PFSK-1 (cell line): ENCODE measurements at regions not wholly inside any gene's neighbourhood (a gene's known extent, or its start where the extent isn't known, plus 50 kb on each side); places are given as distances from the start of the nearest gene placed in this dataset.

Source experiments
- FOXP2 ChIP-seq: optimal IDR thresholded peaks from 2 replicates; pipeline ENCODE3; 2011; ENCODE audit warnings: borderline replicate concordance, control low read depth, inconsistent platforms; ENCODE audit not compliant: insufficient read depth; ENCODE audit errors: extremely low read length, extremely low read depth
- POLR2AphosphoS5 ChIP-seq: IDR thresholded peaks from 2 replicates; pipeline ENCODE4 v1.6.1; 2012; ENCODE audit warnings: low read depth, mild to moderate bottlenecking, control low read depth, low read length, moderate library complexity
- SIN3A ChIP-seq: IDR thresholded peaks from 2 replicates; pipeline ENCODE4 v1.6.1; 2012; ENCODE audit warnings: mild to moderate bottlenecking, low read length, moderate library complexity, borderline replicate concordance; ENCODE audit not compliant: insufficient read depth
- TAF1 ChIP-seq: IDR thresholded peaks from 2 replicates; pipeline ENCODE4 v1.6.1; 2012; ENCODE audit warnings: low read length, control low read depth, borderline replicate concordance; ENCODE audit not compliant: insufficient read depth
- TF ChIP-seq, protein P1 (sequence below), 2 experiments: IDR thresholded peaks; 2 replicates each; pipeline versions ENCODE4 v1.6.1 to v1.8.0; 2011 to 2012; ENCODE audit warnings: low read depth in 2 of 2, low read length in 2 of 2, control low read depth in 1 of 2, inconsistent platforms in 1 of 2, mild to moderate bottlenecking in 1 of 2, moderate library complexity in 1 of 2; ENCODE audit not compliant: insufficient read depth in 1 of 2

DNA sequence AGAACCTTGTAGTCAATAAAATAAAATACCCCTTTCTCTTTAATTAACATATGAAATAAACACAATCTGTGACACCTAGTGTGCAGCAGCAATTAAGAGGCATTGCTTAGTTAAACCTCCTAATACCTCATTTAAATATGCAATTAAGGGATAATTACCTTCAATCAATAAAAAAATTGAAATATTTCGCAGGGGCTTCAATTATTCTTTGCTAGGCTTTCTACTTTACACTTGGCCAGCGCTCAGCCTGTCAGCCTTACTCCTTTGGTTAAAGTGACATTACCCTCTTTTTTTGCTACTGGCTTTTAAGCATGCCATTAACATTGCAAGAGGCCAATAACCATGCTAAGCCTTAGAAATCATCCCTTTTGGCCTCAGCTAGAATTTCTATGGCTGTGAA is 327.5 kb upstream of the ZNF521 start:
- TF ChIP-seq POLR2AphosphoS5 (no peak), FOXP2 (no peak), SIN3A (no peak), TAF1 (no peak)
- TF ChIP-seq, protein P1, sequence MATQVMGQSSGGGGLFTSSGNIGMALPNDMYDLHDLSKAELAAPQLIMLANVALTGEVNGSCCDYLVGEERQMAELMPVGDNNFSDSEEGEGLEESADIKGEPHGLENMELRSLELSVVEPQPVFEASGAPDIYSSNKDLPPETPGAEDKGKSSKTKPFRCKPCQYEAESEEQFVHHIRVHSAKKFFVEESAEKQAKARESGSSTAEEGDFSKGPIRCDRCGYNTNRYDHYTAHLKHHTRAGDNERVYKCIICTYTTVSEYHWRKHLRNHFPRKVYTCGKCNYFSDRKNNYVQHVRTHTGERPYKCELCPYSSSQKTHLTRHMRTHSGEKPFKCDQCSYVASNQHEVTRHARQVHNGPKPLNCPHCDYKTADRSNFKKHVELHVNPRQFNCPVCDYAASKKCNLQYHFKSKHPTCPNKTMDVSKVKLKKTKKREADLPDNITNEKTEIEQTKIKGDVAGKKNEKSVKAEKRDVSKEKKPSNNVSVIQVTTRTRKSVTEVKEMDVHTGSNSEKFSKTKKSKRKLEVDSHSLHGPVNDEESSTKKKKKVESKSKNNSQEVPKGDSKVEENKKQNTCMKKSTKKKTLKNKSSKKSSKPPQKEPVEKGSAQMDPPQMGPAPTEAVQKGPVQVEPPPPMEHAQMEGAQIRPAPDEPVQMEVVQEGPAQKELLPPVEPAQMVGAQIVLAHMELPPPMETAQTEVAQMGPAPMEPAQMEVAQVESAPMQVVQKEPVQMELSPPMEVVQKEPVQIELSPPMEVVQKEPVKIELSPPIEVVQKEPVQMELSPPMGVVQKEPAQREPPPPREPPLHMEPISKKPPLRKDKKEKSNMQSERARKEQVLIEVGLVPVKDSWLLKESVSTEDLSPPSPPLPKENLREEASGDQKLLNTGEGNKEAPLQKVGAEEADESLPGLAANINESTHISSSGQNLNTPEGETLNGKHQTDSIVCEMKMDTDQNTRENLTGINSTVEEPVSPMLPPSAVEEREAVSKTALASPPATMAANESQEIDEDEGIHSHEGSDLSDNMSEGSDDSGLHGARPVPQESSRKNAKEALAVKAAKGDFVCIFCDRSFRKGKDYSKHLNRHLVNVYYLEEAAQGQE (IDR thresholded peaks at IDR 0.05; ENCODE audit: insufficient read depth in 1 of 2, low read depth in 2 of 2, low read length in 2 of 2) = no peak

DNA sequence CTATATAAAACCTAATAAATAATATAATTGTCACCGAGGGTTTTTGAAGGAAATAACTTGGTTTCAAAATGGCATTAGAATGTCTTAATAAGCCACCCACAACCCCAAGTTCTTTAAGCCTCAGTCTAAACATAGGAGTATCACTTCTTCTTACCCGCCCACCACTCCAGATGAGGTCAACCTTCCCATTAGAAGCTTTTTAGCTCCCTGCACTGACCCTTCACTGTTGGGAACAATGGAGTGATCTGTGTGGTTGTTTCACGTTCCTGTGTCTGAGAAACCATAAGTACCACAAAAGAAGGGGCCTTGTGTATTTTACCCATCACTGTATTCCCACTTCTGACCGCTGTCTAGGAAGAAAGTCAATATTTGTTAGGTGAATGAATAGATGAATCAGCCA is 326.3 kb upstream of the ZNF521 start:
- TF ChIP-seq FOXP2 (no peak), TAF1 (no peak), POLR2AphosphoS5 (no peak), SIN3A (no peak)
- TF ChIP-seq, protein P1 (IDR thresholded peaks at IDR 0.05; ENCODE audit: insufficient read depth in 1 of 2, low read depth in 2 of 2, low read length in 2 of 2) = no peak

DNA sequence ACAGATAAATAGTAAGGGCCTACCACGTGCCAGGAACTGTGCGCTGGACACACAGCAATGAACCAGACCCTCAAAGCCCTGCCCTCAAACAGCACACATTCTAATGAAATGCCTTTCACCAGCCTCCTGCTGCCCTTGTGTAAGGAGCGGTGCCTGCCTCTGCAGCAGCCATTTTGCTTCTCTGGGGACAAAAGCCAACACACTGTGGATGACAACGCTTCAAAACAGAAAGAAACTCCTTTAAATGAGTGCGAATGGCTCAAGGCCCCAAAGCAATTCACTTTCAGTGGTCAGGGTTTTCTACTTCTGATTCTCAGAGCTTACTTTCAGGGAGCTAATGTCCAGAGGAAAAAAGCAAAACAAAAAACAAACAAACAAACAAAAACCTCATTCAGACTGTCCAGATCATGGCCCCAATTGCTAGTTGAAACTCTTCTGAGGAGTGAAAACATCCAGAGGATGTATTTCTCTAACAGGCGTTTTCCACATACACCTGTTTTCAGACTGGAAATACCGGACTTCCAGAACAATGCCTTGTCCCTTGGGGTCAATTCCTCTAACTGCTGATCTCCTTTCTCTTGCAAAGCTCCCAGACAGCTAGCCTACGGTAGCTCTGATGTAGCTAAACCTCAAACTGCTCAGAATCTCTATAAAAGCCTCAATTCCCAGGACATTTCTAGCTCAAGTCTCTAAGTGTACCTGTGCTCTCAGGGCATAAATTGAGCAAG is 323.3 kb upstream of the ZNF521 start:
- TF ChIP-seq POLR2AphosphoS5 (no peak), SIN3A (no peak), FOXP2 (no peak), TAF1 (no peak)
- TF ChIP-seq, protein P1 (IDR thresholded peaks at IDR 0.05; ENCODE audit: insufficient read depth in 1 of 2, low read depth in 2 of 2, low read length in 2 of 2) = no peak

DNA sequence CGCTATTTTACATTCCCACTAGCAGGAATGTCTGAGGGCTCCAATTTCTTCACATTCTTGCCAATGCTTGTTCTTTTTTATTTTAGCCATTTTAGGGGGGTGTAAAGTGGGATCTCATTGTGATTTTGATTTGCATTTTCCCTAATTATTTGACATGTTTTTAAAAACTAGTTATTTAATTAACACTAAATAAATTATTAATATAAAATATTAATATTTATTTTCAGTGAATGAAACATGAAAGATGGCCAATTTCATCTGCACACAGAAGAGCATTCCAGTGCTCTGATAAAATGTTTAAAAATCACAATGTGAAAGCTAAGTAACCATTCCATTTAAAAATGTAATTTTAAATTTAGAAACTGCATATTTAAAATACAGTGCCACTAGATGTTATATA is 322.2 kb upstream of the ZNF521 start:
- no peak for TF ChIP-seq FOXP2
- TF ChIP-seq SIN3A = no peak
- no peak for TF ChIP-seq POLR2AphosphoS5
- TF ChIP-seq, protein P1 (IDR thresholded peaks at IDR 0.05; ENCODE audit: insufficient read depth in 1 of 2, low read depth in 2 of 2, low read length in 2 of 2) = no peak
- TF ChIP-seq TAF1 = no peak

DNA sequence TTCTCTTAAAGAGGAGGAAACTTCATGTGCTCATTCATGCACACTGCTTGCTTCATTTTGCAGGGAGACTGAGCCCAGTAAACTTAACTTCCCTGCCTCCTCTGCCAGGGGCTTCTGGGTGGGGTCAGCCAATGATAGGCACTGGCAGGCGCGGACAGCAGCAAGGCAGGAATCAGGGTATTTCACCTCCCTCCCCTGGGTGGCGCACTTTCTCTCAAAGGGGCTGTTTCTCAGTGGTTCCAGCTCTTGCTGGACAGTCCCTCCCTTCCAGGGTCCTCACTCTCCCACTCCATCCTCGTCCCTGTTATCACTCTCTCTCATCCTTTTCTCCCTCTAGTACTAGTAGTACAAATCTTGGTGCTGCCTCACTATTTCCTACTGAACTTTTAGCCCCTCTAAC is 320.5 kb upstream of the ZNF521 start:
- TF ChIP-seq FOXP2 (no peak), TAF1 (no peak), POLR2AphosphoS5 (no peak), SIN3A (no peak)
- TF ChIP-seq, protein P1 (IDR thresholded peaks at IDR 0.05; ENCODE audit: insufficient read depth in 1 of 2, low read depth in 2 of 2, low read length in 2 of 2) = no peak
